H9 (cell line): ENCODE measurements at regions not wholly inside any gene's neighbourhood (a gene's known extent, or its start where the extent isn't known, plus 50 kb on each side); places are given as distances from the start of the nearest gene placed in this dataset.

Experiments used
- DNase-seq: peaks from one replicate; pipeline ENCODE4 v3.0.0-alpha.2; 2017
- H2AFZ ChIP-seq: one replicate; pipeline ENCODE4 v1.6.1; 2013; ENCODE audit warnings: mild to moderate bottlenecking, low read length, control low read depth, moderate library complexity
- H2AK5ac ChIP-seq: 2 replicates; pipeline ENCODE4 v1.6.1; 2013; ENCODE audit warnings: low read length, control low read depth, mixed read lengths; ENCODE audit not compliant: insufficient read length
- H2BK120ac ChIP-seq: one replicate; pipeline ENCODE4 v1.6.1; 2013; ENCODE audit warnings: low read depth, mild to moderate bottlenecking, low read length, control low read depth, inconsistent platforms; ENCODE audit not compliant: poor library complexity, severe bottlenecking
- H2BK12ac ChIP-seq: 2 replicates; pipeline ENCODE4 v1.6.1; 2013; ENCODE audit warnings: low read length, control low read depth, mixed read lengths, low read depth; ENCODE audit not compliant: insufficient read length
- H2BK15ac ChIP-seq: 2 replicates; pipeline ENCODE4 v1.6.1; 2013; ENCODE audit warnings: low read depth, low read length, control low read depth
- H2BK20ac ChIP-seq: one replicate; pipeline ENCODE4 v1.6.1; 2013; ENCODE audit warnings: low read depth, mild to moderate bottlenecking, low read length, control low read depth, inconsistent platforms; ENCODE audit not compliant: poor library complexity, severe bottlenecking
- H2BK5ac ChIP-seq: 2 replicates; pipeline ENCODE4 v1.6.1; 2013; ENCODE audit warnings: low read length, control low read depth, mixed read lengths; ENCODE audit not compliant: insufficient read length
- H3K14ac ChIP-seq: 2 replicates; pipeline ENCODE4 v1.6.1; 2013; ENCODE audit warnings: low read length, control low read depth; ENCODE audit not compliant: insufficient read depth
- H3K18ac ChIP-seq: 2 replicates; pipeline ENCODE4 v1.6.1; 2013; ENCODE audit warnings: low read depth, mild to moderate bottlenecking, mixed read lengths, low read length, control low read depth; ENCODE audit not compliant: insufficient read length
- H3K23ac ChIP-seq: 2 replicates; pipeline ENCODE4 v1.6.1; 2013; ENCODE audit warnings: low read length, control low read depth, mixed read lengths, low read depth; ENCODE audit not compliant: insufficient read length
- H3K23me2 ChIP-seq: 2 replicates; pipeline ENCODE4 v1.6.1; 2013; ENCODE audit warnings: low read depth, mild to moderate bottlenecking, mixed read lengths, low read length, control low read depth; ENCODE audit not compliant: insufficient read length, poor library complexity, severe bottlenecking
- H3K27ac ChIP-seq: 2 replicates; pipeline ENCODE4 v1.5.1; 2013; ENCODE audit warnings: low read length, control low read depth, mixed read lengths, low read depth; ENCODE audit not compliant: insufficient read length
- H3K27me3 ChIP-seq: 2 replicates; pipeline ENCODE4 v1.6.1; 2013; ENCODE audit warnings: low read length, control low read depth, inconsistent platforms; ENCODE audit not compliant: insufficient read depth
- H3K4ac ChIP-seq: 2 replicates; pipeline ENCODE4 v1.6.1; 2013; ENCODE audit warnings: low read depth, mild to moderate bottlenecking, control low read depth, inconsistent platforms, low read length, moderate library complexity
- H3K4me1 ChIP-seq: 2 replicates; pipeline ENCODE4 v1.6.1; 2013; ENCODE audit warnings: low read length, control low read depth, inconsistent platforms; ENCODE audit not compliant: insufficient read depth
- H3K4me2 ChIP-seq: 2 replicates; pipeline ENCODE4 v1.6.1; 2013; ENCODE audit warnings: low read length, control low read depth, mixed read lengths; ENCODE audit not compliant: insufficient read length, insufficient read depth
- H3K56ac ChIP-seq: 2 replicates; pipeline ENCODE4 v1.6.1; 2013; ENCODE audit warnings: low read depth, mild to moderate bottlenecking, mixed read lengths, low read length, control low read depth; ENCODE audit not compliant: insufficient read length
- H3K79me1 ChIP-seq: 2 replicates; pipeline ENCODE4 v1.6.1; 2013; ENCODE audit warnings: low read depth, mild to moderate bottlenecking, moderate library complexity, low read length, control low read depth, inconsistent platforms; ENCODE audit not compliant: insufficient read depth, poor library complexity, severe bottlenecking
- H3K79me2 ChIP-seq: 2 replicates; pipeline ENCODE4 v1.6.1; 2013; ENCODE audit warnings: low read length, control low read depth, inconsistent platforms; ENCODE audit not compliant: insufficient read depth
- H3K9ac ChIP-seq: 2 replicates; pipeline ENCODE4 v1.6.1; 2013; ENCODE audit warnings: low read length, control low read depth, mixed read lengths; ENCODE audit not compliant: insufficient read length; ENCODE audit errors: extremely low read depth
- H3K9me3 ChIP-seq: one replicate; pipeline ENCODE4 v1.6.1; 2013; ENCODE audit warnings: low read depth, low read length, inconsistent platforms; ENCODE audit not compliant: control insufficient read depth
- H3T11ph ChIP-seq: one replicate; pipeline ENCODE4 v1.6.1; 2013; ENCODE audit warnings: mild to moderate bottlenecking, low read length, control low read depth, inconsistent platforms
- H4K20me1 ChIP-seq: one replicate; pipeline ENCODE4 v1.6.1; 2013; ENCODE audit not compliant: control insufficient read depth, insufficient read length, insufficient read depth
- H4K5ac ChIP-seq: 2 replicates; pipeline ENCODE4 v1.6.1; 2013; ENCODE audit warnings: low read depth, mild to moderate bottlenecking, mixed read lengths, low read length, control low read depth; ENCODE audit not compliant: insufficient read length
- H4K8ac ChIP-seq: replicated peaks from 2 replicates; pipeline ENCODE4 v1.6.1; 2013; ENCODE audit warnings: low read length, control low read depth, mixed read lengths, low read depth; ENCODE audit not compliant: insufficient read length
- H4K91ac ChIP-seq: 2 replicates; pipeline ENCODE4 v1.6.1; 2013; ENCODE audit warnings: low read depth, mild to moderate bottlenecking, moderate library complexity, mixed read lengths, low read length, control low read depth; ENCODE audit not compliant: insufficient read length
- H3K27ac Mint-ChIP-seq, 3 experiments: 2 replicates in 2 of 3; 3 replicates in 1 of 3; pipeline ENCODE4 v1.8.0; 2020 to 2021; ENCODE audit warnings: mixed read lengths in 3 of 3, mild to moderate bottlenecking in 1 of 3, moderate library complexity in 1 of 3
- H3K27me3 Mint-ChIP-seq: 2 replicates; pipeline ENCODE4 v1.8.0; 2021; ENCODE audit warnings: low read depth, mild to moderate bottlenecking, moderate library complexity, mixed read lengths
- H3K36me3 Mint-ChIP-seq, 3 experiments: 2 replicates in 2 of 3; 3 replicates in 1 of 3; pipeline ENCODE4 v1.8.0; 2020 to 2021; ENCODE audit warnings: low read depth in 3 of 3, mixed read lengths in 3 of 3; ENCODE audit not compliant: insufficient read depth in 1 of 3
- H3K4me1 Mint-ChIP-seq, 2 experiments: 2 replicates each; pipeline ENCODE4 v1.8.0; 2020; ENCODE audit warnings: mixed read lengths in 2 of 2
- H3K4me3 Mint-ChIP-seq, 2 experiments: 2 replicates in 1 of 2; 3 replicates in 1 of 2; pipeline ENCODE4 v1.8.0; 2020 to 2021; ENCODE audit warnings: mild to moderate bottlenecking in 2 of 2, mixed read lengths in 2 of 2, moderate library complexity in 1 of 2
- H3K9me3 Mint-ChIP-seq, 2 experiments: 2 replicates in 1 of 2; 3 replicates in 1 of 2; pipeline ENCODE4 v1.8.0; 2020; ENCODE audit warnings: mild to moderate bottlenecking in 2 of 2, mixed read lengths in 2 of 2, moderate library complexity in 1 of 2
- CTCF ChIP-seq: fragments of 200-600 bp; sonication (generic); conservative IDR thresholded peaks from 3 replicates; pipeline ENCODE4 v1.8.0; 2021; ENCODE audit warnings: antibody characterized with exemption, mild to moderate bottlenecking

GRCh38 chr2:181348107-181348837, 108.9 kb upstream of the ITGA4 start:
- H2AK5ac ChIP-seq = no peak overlapping the region
- no peak overlapping the region for H3T11ph ChIP-seq
- no peaks in the 10 kb centered on the region for H4K20me1 ChIP-seq
- no peak overlapping the region for H4K91ac ChIP-seq
- H3K27ac ChIP-seq = no peak overlapping the region
- no peak for DNase-seq
- H4K5ac ChIP-seq = no peak overlapping the region
- Mint-ChIP-seq H3K4me1 (no peaks in the 10 kb centered on the region), H3K36me3 (no peaks in the 10 kb centered on the region), H3K9me3 (peaks cover 0 to 3% of the 10 kb centered on the region in 2 experiments; a peak in 1 of 5 replicates), H3K27ac (no peak overlapping the region), H3K27me3 (no peaks in the 10 kb centered on the region), H3K4me3 (no peak overlapping the region)
- no peak overlapping the region for H3K9ac ChIP-seq
- no peak overlapping the region for H2BK5ac ChIP-seq
- H3K23me2 ChIP-seq = no peaks in the 10 kb centered on the region
- no peak overlapping the region for H2BK15ac ChIP-seq
- no peaks in the 10 kb centered on the region for H3K27me3 ChIP-seq
- no peaks in the 10 kb centered on the region for H3K79me2 ChIP-seq
- no peak overlapping the region for H3K23ac ChIP-seq
- no peaks in the 10 kb centered on the region for H3K4me1 ChIP-seq
- H4K8ac ChIP-seq = no peak overlapping the region
- no peaks in the 10 kb centered on the region for H3K9me3 ChIP-seq
- no peak overlapping the region for H3K4ac ChIP-seq
- H3K79me1 ChIP-seq = no peaks in the 10 kb centered on the region
- no peak overlapping the region for H2BK12ac ChIP-seq
- H3K14ac ChIP-seq = no peak overlapping the region
- no peak overlapping the region for H3K18ac ChIP-seq
- no peak overlapping the region for H2BK120ac ChIP-seq
- H3K4me2 ChIP-seq = no peak overlapping the region
- no peak overlapping the region for H3K56ac ChIP-seq
- H2BK20ac ChIP-seq = no peak overlapping the region
- H2AFZ ChIP-seq = no peak overlapping the region
- no peak for TF ChIP-seq CTCF
